AG04450 (cell line): ENCODE measurements at regions not wholly inside any gene's neighbourhood (a gene's known extent, or its start where the extent isn't known, plus 50 kb on each side); places are given as distances from the start of the nearest gene placed in this dataset.

Source experiments
- CTCF ChIA-PET: fragments of 300-600, 350-600 bp; formaldehyde crosslinking; extraction: SDS; loops from one replicate; lab custom pipeline; 2022; ENCODE audit warnings: antibody characterized with exemption, inconsistent platforms; lab: Charles Lee
- POLR2A ChIA-PET: fragments of 350-600 bp; formaldehyde crosslinking; extraction: SDS; loops from one replicate; lab custom pipeline; 2021; ENCODE audit warnings: antibody characterized with exemption, inconsistent platforms; lab: Yijun Ruan, JAX
- DNase-seq: peaks from one replicate; pipeline ENCODE4 v3.0.0-alpha.2; 2011; ENCODE audit warnings: low read depth, low spot score
- H3K27ac ChIP-seq: one replicate; pipeline ENCODE4 v1.5.1; 2012; ENCODE audit warnings: low read depth, low read length, control low read depth
- H3K27me3 ChIP-seq: one replicate; pipeline ENCODE4 v1.6.0; 2012; ENCODE audit warnings: low read length; ENCODE audit not compliant: control insufficient read depth, insufficient read depth
- H3K4me3 ChIP-seq: 2 replicates; pipeline ENCODE4 v1.5.1; 2011; ENCODE audit warnings: mild to moderate bottlenecking, low read depth, low read length, control low read depth
- H3K9me3 ChIP-seq: 2 replicates; pipeline ENCODE4 v1.5.1; 2012; ENCODE audit warnings: low read length; ENCODE audit not compliant: control insufficient read depth, insufficient read depth
- CTCF ChIP-seq: IDR thresholded peaks from 2 replicates; pipeline ENCODE4 v1.5.1; 2011; ENCODE audit warnings: low read depth, low read length, control low read depth, inconsistent platforms

GRCh38 chr1:82901561-82901960 is 1097.4 kb downstream of the TTLL7 start:
- H3K27ac ChIP-seq: no peak overlapping the region
- DNase-seq: no peak
- no peak overlapping the region for H3K4me3 ChIP-seq
- ChIA-PET POLR2A (no interaction called here), CTCF (no interaction called here)
- no peak for TF ChIP-seq CTCF
- H3K9me3 ChIP-seq: no peaks in the 10 kb centered on the region
- H3K27me3 ChIP-seq: no peaks in the 10 kb centered on the region

- H3K27ac ChIP-seq: no peak overlapping the region
- POLR2A ChIA-PET: no interaction called here
- CTCF ChIA-PET: no interaction called here
Measured at GRCh38 chr1:82901118-82901517, 1097.8 kb downstream of the TTLL7 start.

GRCh38 chr1:82899017-82899416 is 1098.3 kb downstream of the ADGRL2 start:
- H3K4me3 ChIP-seq: no peak overlapping the region
- H3K27ac ChIP-seq: no peak overlapping the region
- CTCF ChIA-PET: no interaction called here
- POLR2A ChIA-PET: no interaction called here
- H3K9me3 ChIP-seq: no peaks in the 10 kb centered on the region
- no peak for DNase-seq
- TF ChIP-seq CTCF: no peak
- no peaks in the 10 kb centered on the region for H3K27me3 ChIP-seq

More at GRCh38 chr1:82901118-82901517, 1097.8 kb downstream of the TTLL7 start:
- Histone ChIP-seq H3K4me3 (no peak overlapping the region), H3K27me3 (no peaks in the 10 kb centered on the region), H3K9me3 (no peaks in the 10 kb centered on the region)
- no peak for DNase-seq
- TF ChIP-seq CTCF: no peak

- no peak for DNase-seq
- Histone ChIP-seq H3K27ac (no peak overlapping the region), H3K27me3 (no peaks in the 10 kb centered on the region), H3K4me3 (no peak overlapping the region), H3K9me3 (no peaks in the 10 kb centered on the region)
- TF ChIP-seq CTCF: no peak
- ChIA-PET POLR2A (no interaction called here), CTCF (no interaction called here)
Measured at GRCh38 chr1:82897549-82897948, 1096.8 kb downstream of the ADGRL2 start.

- no peak overlapping the region for H3K4me3 ChIP-seq
- H3K27me3 ChIP-seq: no peaks in the 10 kb centered on the region
- H3K9me3 ChIP-seq: no peaks in the 10 kb centered on the region
- no peak for DNase-seq
- ChIA-PET CTCF (no interaction called here), POLR2A (no interaction called here)
- H3K27ac ChIP-seq: no peak overlapping the region
- no peak for TF ChIP-seq CTCF
Measured at GRCh38 chr1:82896036-82896435, 1095.3 kb downstream of the ADGRL2 start.
